MM.1S (cell line): ENCODE measurements at regions not wholly inside any gene's neighbourhood (a gene's known extent, or its start where the extent isn't known, plus 50 kb on each side); places are given as distances from the start of the nearest gene placed in this dataset.
"Not testable (repeated sequence)": the region's sequence is repeated elsewhere in the genome, so short reads cannot be mapped to it uniquely, and the experiment has no call there.

ENCODE experiments used
- EZH2 ChIP-seq: fragments of 300-600 bp; sonication (generic); optimal IDR thresholded peaks from 2 replicates; pipeline ENCODE3; 2017; ENCODE audit warnings: low read depth, mild to moderate bottlenecking, antibody characterized with exemption, low read length, mixed read lengths
- EZH2phosphoT487 ChIP-seq: fragments of 300-600 bp; sonication (generic); IDR thresholded peaks from 2 replicates; pipeline ENCODE4 v1.6.1; 2018; ENCODE audit warnings: antibody characterized with exemption, low read length
- TF ChIP-seq, protein P1 (sequence below): fragments of 300-600 bp; sonication (generic); IDR thresholded peaks from 2 replicates; pipeline ENCODE4 v1.5.1; 2016; ENCODE audit warnings: antibody characterized with exemption, low read length, mixed read lengths

DNA sequence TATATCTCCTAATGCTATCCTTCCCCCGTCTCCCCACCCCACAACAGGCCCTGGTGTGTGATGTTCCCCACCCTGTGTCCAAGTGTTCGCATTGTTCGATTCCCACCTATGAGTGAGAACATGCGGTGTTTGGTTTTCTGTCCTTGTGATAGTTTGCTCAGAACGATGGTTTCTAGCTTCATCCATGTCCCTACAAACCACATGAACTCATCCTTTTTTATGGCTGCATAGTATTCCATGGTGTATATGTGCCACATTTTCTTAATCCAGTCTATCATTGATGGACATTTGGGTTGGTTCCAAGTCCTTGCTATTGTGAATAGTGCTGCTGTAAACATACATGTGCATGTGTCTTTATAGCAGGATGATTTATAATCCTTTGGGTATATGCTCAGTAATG, 79.1 kb upstream of the NAA35 start:
- TF ChIP-seq, protein P1, sequence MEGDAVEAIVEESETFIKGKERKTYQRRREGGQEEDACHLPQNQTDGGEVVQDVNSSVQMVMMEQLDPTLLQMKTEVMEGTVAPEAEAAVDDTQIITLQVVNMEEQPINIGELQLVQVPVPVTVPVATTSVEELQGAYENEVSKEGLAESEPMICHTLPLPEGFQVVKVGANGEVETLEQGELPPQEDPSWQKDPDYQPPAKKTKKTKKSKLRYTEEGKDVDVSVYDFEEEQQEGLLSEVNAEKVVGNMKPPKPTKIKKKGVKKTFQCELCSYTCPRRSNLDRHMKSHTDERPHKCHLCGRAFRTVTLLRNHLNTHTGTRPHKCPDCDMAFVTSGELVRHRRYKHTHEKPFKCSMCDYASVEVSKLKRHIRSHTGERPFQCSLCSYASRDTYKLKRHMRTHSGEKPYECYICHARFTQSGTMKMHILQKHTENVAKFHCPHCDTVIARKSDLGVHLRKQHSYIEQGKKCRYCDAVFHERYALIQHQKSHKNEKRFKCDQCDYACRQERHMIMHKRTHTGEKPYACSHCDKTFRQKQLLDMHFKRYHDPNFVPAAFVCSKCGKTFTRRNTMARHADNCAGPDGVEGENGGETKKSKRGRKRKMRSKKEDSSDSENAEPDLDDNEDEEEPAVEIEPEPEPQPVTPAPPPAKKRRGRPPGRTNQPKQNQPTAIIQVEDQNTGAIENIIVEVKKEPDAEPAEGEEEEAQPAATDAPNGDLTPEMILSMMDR, result not testable (repeated sequence)
- not testable (repeated sequence) for TF ChIP-seq EZH2, EZH2phosphoT487
